Cardiac fibroblast (primary cell): ENCODE measurements at regions not wholly inside any gene's neighbourhood (a gene's known extent, or its start where the extent isn't known, plus 50 kb on each side); places are given as distances from the start of the nearest gene placed in this dataset.

Experiments
- DNase-seq, 2 donors: peaks; one replicate each; pipeline versions ENCODE4 v3.0.0 to v3.0.0-alpha.2; 2010; ENCODE audit warnings: low read depth in 2 of 2
- H3K4me3 ChIP-seq, 2 donors: replicated peaks in 1 of 2; 1 replicate in 1 of 2; 2 replicates in 1 of 2; pipeline ENCODE4 v1.5.1; 2011; ENCODE audit warnings: low read depth in 2 of 2, low read length in 2 of 2, mild to moderate bottlenecking in 2 of 2, moderate library complexity in 1 of 2
- TF ChIP-seq, protein P1 (sequence below): IDR thresholded peaks from one replicate; pipeline ENCODE4 v1.5.1; 2011; ENCODE audit warnings: low read depth, mild to moderate bottlenecking, low read length, inconsistent platforms

DNA sequence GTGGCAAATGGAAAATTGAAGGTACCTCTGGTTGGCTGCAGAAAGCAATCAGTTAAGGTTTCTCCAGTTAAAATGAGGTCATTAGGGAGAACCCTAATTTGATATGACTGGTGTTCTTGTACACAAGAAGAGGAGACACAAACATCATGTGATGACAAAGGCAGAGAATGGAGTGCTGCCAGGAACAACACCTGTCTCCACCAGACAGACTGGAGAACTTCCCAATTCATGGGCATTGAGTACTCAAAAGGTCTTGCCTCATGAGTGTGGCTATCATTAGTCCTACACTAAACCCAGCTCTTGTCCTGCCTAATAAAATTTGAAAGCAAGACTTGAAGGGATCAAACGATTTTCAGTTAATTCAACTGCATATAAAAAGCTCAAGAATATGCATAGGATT, 152.6 kb downstream of the PTPN20 start:
- H3K4me3 ChIP-seq, result no peak overlapping the region
- no peak for DNase-seq
- TF ChIP-seq, protein P1, sequence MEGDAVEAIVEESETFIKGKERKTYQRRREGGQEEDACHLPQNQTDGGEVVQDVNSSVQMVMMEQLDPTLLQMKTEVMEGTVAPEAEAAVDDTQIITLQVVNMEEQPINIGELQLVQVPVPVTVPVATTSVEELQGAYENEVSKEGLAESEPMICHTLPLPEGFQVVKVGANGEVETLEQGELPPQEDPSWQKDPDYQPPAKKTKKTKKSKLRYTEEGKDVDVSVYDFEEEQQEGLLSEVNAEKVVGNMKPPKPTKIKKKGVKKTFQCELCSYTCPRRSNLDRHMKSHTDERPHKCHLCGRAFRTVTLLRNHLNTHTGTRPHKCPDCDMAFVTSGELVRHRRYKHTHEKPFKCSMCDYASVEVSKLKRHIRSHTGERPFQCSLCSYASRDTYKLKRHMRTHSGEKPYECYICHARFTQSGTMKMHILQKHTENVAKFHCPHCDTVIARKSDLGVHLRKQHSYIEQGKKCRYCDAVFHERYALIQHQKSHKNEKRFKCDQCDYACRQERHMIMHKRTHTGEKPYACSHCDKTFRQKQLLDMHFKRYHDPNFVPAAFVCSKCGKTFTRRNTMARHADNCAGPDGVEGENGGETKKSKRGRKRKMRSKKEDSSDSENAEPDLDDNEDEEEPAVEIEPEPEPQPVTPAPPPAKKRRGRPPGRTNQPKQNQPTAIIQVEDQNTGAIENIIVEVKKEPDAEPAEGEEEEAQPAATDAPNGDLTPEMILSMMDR, result no peak

- DNase-seq, result no peak
- TF ChIP-seq, protein P1, result no peak
- no peak overlapping the region for H3K4me3 ChIP-seq
These were observed 154.7 kb downstream of the PTPN20 start for GRCh38 chr10:47065903-47066302.

- DNase-seq, result no peak
- TF ChIP-seq, protein P1, result no peak
These were observed 157.0 kb downstream of the PTPN20 start for GRCh38 chr10:47067949-47068940.

DNA sequence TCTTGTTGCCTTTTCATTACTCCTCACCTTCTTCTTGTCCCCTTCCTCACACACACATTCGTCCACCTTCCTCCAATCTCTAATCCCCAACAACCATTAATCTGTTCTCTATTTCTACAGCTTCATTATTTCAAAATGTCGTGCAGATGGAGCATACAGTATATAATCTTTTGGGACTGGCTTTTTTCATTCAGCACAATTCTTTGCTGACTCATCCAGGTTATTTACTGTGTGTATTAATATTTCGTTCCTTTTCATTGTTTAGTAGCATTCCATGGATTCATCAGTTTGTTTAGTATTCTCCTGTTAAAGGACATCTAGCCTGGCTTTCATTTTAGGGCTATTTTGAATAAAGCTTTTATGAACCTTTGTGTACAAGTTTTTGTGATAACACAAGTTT, 159.3 kb downstream of the PTPN20 start:
- DNase-seq, result no peak
- TF ChIP-seq, protein P1, result no peak
- no peak overlapping the region for H3K4me3 ChIP-seq

More at GRCh38 chr10:47067949-47068940, 157.0 kb downstream of the PTPN20 start:
- no peak overlapping the region for H3K4me3 ChIP-seq

GRCh38 chr10:47071891-47072290, 160.7 kb downstream of the PTPN20 start:
- H3K4me3 ChIP-seq, result no peak overlapping the region
- no peak for DNase-seq
- TF ChIP-seq, protein P1, result no peak

GRCh38 chr10:47073967-47074366, 162.7 kb downstream of the PTPN20 start:
- DNase-seq, result no peak
- H3K4me3 ChIP-seq, result no peak overlapping the region
- TF ChIP-seq, protein P1, result no peak
